GM12892 (cell line): ENCODE measurements at regions not wholly inside any gene's neighbourhood (a gene's known extent, or its start where the extent isn't known, plus 50 kb on each side); places are given as distances from the start of the nearest gene placed in this dataset.

Experiments used
- DNase-seq: peaks from one replicate; pipeline ENCODE4 v3.0.0; 2011; ENCODE audit not compliant: insufficient read length
- FAIRE-seq: peaks from 2 replicates; lab custom pipeline; 2011; peaks lifted over from hg19 to GRCh38; lab: Jason Lieb, UNC
- POLR2A ChIP-seq: IDR thresholded peaks from 2 replicates; pipeline ENCODE4 v1.6.1; 2011; ENCODE audit warnings: low read depth, low read length, control low read depth
- POLR2AphosphoS5 ChIP-seq: IDR thresholded peaks from 2 replicates; pipeline ENCODE4 v1.6.1; 2011; ENCODE audit warnings: low read depth, low read length, control low read depth
- TAF1 ChIP-seq: IDR thresholded peaks from 2 replicates; pipeline ENCODE4 v1.6.1; 2011; ENCODE audit warnings: low read depth, mild to moderate bottlenecking, control low read depth, low read length, borderline replicate concordance

DNA sequence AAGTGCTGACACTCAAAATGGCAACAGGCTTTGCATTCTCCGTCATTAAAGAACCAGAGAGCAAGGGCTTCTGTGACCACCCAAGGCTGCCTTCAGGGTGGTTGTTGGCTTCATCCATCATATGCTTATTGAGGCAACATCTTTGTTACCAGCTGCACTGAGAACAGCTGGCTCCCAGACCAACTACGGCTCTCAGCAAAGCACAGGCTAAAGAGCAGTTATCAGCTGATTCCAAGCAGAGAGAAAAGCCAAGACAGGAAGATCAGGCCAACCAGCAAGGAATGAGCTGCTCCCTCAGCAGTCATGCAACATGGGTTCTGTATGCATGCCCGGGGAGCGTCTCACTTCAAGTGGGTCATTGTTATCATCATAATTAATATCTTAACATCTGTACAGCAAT is 358.9 kb downstream of the ACTL7B start:
- TF ChIP-seq POLR2A, result no peak
- no peak for TF ChIP-seq TAF1
- no peak for TF ChIP-seq POLR2AphosphoS5
- FAIRE-seq (no peak), DNase-seq (no peak)

DNA sequence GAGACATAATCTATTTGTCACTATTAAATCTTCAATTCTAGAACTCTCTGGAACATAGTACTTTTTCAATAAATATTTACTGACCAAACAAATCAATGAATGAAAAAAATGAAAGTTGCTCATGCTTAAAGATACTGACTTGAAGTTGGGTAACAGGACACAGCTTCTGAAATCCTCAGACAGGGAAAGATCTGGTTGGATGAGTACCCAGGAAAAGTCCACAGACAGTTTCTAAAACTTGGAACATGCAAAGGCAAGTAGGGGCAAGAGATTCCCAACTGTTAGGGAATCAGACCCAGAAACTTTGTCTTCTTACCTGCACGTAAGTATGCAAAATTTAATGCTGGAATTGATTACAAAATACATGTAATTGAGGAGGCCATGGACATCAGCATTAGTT is 366.2 kb downstream of the ACTL7B start:
- DNase-seq (no peak), FAIRE-seq (no peak)
- TF ChIP-seq POLR2A (no peak), TAF1 (no peak), POLR2AphosphoS5 (no peak)

DNA sequence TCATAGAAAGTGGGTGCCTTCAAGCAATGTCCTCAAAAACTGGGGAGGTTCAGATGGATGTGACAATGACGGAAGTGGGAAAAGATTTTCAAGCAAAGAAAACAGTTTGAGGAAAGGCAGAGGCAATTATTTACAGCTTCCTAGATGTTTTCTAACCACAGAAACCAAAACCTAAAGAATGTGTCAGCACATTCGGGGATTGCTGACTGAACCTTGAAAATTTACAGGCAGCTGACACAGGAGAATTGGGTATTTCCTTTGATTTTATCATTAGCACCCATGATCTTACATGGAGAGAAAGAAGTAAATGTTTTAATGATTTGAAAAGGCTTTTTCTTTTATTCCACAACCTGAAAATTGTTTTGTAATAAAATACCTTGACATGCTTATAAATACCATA is 369.0 kb downstream of the ACTL7B start:
- FAIRE-seq (no peak), DNase-seq (no peak)
- no peak for TF ChIP-seq POLR2A
- TF ChIP-seq TAF1, result no peak
- no peak for TF ChIP-seq POLR2AphosphoS5

DNA sequence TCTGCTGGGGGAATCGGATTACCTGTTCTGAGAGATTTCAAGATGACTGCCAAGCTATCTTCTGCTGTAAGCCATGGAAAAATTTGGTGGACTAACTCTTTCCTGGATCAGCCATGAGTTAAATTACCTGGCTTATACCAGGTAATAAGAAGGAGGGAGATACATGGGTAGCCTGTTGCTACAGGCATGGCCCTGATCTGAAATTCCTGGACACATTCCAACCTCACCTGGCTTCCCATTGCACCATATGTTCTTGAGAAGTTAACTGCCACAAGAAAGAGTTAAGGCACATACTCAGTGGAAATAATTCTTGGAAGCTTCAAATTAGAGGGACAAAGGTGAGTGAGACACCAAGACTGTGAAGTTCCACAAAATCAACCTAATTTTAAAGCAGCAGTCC is 371.3 kb downstream of the ACTL7B start:
- FAIRE-seq, result no peak
- DNase-seq, result no peak
- TF ChIP-seq TAF1, result no peak

DNA sequence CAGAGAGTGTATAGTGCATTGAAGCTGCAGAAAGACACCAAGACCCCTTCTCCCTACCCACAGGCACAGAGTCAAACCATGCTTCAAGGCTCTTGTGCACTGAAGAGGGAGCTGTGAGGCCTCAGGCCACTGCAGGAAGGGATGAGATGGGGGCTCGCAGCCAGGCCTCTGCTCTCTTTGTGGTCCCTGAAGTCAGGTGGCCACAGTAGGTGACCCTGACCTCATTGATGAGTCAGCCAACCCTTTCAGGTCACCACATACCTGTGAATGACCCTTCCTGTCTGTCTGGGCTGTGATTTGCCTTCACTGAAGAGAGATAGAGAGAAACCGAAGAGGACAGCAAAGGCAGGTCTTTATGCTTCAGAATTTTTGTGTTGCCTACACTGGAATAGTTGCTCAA is 372.1 kb downstream of the ACTL7B start:
- no peak for FAIRE-seq
- no peak for TF ChIP-seq POLR2A
- TF ChIP-seq TAF1, result no peak
- no peak for TF ChIP-seq POLR2AphosphoS5
- no peak for DNase-seq

DNA sequence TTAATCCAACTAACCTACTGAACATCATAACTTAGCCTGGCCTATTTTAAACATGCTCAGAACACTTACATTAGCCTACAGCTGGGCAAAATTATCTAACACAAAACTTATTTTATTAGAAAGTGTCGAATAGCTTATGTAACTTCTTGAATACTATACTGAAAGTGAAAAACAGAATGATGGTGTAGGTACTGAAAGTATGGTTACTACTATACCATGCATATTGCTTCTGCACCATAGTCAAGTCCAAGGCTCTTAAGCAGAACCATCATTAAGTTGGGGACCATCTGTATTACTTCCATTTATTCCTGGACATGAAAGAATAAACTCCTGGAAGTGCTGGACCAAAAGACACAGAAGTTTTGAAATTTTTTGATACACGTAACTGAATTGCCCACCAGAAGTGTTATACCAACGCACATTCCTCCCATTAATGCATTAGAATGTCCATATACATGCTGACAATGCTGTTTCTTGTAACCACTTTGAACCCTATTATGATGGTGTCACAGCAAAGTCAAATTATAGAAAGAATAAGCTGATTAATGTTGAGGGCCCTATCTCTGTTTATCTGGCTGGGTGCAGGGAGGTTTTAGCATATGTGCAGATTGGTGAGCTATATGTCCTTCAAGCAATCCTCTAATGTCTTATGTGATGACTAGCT is 375.7 kb downstream of the ACTL7B start:
- DNase-seq, result no peak
- no peak for TF ChIP-seq POLR2A
- TF ChIP-seq POLR2AphosphoS5, result no peak
- no peak for TF ChIP-seq TAF1
- FAIRE-seq, result no peak

DNA sequence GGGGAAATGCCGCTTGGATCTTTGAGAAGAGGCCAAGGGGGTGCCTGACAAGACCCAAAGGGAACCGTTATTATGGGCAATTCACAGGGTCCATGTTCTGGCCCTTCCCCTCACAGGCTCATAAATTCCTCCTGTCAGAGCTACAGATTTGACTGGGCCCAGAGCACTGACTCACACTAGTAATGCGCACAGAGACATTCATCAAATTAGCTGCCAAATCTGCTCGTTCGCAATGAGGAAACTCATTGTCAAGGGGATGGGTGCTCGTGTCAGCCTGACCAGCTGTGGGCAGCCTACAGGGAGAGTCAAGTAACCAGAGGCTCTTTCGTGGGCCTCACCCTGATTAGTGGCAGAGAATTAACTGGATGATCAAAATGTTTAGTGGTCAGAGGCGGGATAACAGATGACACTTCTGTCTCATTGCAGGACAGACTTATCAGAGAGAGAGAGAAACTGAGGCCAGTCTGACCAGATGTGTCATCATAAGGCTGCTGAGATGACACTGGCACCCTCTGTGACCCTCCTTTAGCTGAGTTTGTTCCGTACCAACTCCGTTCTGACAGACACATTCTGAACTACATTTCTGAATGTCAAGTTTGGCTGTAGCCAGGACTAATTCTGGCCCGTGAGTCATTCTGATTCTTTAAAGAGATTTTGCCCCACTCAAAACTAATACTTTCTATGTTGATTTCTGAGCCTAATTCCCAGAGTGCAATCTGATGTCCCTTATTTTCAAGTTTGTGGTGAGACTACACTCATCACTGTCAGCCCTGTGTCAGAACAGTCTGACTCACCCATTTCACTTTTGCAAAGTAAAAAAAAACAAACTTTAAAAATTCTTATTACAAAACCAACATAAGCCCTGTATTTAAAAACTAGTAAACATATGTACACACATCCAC is 377.1 kb downstream of the ACTL7B start:
- TF ChIP-seq POLR2AphosphoS5, result no peak
- DNase-seq (no peak), FAIRE-seq (no peak)

DNA sequence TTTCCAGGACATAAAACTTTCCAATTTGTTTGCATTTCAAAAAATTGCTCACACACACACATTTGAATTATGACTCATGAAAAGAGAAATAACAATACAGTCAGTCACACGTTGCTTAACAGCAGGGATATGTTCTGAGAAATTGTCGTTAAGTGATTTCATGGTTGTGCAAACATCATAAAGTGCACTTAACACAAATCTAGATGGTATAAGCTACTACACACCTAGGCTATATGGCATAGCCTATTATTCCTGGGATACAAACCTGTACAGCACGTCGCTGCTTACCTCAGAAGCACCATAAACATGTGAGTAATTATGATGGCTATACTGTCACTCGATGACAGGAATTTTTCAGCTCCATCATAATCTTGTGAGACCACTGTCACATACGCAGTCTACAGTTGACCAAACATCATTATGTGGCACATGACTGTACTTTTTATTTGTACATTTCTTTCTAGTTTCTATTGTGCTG is 378.2 kb downstream of the ACTL7B start:
- no peak for DNase-seq
- TF ChIP-seq TAF1 (no peak), POLR2A (no peak), POLR2AphosphoS5 (no peak)
- no peak for FAIRE-seq

DNA sequence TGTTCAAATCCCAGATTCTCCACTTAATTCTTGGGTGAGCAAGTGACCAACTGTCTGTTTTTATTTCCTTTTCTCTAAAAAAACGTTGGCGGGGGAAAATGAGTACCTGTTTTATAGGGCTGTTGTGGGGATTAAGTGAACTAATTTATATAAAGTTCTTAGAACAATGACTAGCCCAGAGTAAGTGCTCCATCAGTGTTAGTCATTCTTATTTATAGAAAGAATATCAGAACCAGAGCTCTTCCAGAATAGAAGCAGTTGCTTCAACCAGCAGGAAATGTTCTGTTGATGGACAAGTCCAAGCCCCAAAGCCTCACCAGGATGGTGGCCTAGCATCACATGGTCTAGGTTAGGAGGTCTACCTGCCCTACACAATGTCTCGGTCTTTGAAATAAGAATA is 379.2 kb downstream of the ACTL7B start:
- no peak for DNase-seq
- no peak for TF ChIP-seq POLR2A
- FAIRE-seq, result no peak

DNA sequence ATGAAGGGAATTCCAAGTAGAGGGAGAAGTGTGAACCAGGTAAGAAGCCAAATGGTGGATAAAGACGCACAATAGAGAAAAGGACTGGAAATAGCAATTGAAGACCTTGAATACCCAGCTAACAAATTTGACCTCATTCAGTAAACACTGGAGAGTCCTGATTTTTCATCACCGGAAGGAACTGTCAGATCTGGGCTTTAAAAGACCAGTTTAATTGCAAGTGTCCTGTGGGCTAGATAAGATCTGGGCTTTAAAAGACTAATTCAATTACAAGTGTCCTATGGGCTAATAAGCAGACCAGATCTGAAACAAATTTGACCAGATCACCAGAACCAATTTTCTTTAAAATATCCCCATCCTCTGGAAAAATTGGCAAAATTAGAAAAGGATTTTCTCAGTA is 380.0 kb downstream of the ACTL7B start:
- FAIRE-seq (no peak), DNase-seq (no peak)
- TF ChIP-seq TAF1 (no peak), POLR2AphosphoS5 (no peak), POLR2A (no peak)

DNA sequence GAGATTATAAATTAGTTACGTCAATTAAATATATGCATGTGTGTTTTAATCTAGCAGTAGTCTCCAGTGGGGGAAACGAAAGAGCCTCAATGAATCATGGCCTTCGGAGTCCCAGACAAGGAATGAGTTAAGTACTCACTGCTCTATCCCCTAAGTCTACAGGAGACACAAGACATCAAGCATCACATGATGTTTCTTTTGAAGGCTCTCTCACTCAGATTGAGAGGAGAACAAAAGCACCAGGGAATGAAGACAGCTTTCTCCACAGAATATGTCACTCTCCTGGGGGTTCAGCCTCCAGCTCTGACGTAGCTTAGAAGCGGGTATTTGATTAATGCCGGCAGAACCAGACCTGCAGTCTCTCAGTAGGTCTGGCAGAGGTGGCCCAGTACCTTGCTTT is 381.4 kb downstream of the ACTL7B start:
- TF ChIP-seq TAF1 (no peak), POLR2AphosphoS5 (no peak), POLR2A (no peak)
- FAIRE-seq (no peak), DNase-seq (no peak)
